ENCODE measurements at regions not wholly inside any gene's neighbourhood (a gene's known extent, or its start where the extent isn't known, plus 50 kb on each side); places are given as distances from the start of the nearest gene placed in this dataset.

GRCh38 chrX:40262157-40263013 is 164.6 kb upstream of the BCOR start:
- WGBS, 3 donors: 55 to 67% (median 57%) methylated on average over 11 to 13 of the region's 13 CpGs
- no peak for FAIRE-seq
- H3K36me3 ChIP-seq (ENCODE audit: control insufficient read depth in 3 of 3, insufficient read depth in 2 of 3, low read depth in 1 of 3, low read length in 3 of 3): no peaks in the 10 kb centered on the region
- peaks cover 0 to 25% (median 0%) of the 10 kb centered on the region in 3 donors for H3K4me1 ChIP-seq (ENCODE audit: control insufficient read depth in 3 of 3, insufficient read depth in 2 of 3, low read depth in 1 of 3, low read length in 2 of 3)
- H3K27me3 ChIP-seq (ENCODE audit: control insufficient read depth in 3 of 3, insufficient read depth in 3 of 3, low read length in 3 of 3): no peaks in the 10 kb centered on the region
- peak in 1 of 2 donors; percentile 88 for DNase-seq
- peak overlapping the region in 2 of 3 donors; percentile 70 to 87 for H3K27ac ChIP-seq (ENCODE audit: low read depth in 1 of 3, low read length in 2 of 3)
- H3K4me3 ChIP-seq (ENCODE audit: low read depth in 1 of 3, low read length in 3 of 3): no peak overlapping the region
- H3K9me3 ChIP-seq (ENCODE audit: control insufficient read depth in 2 of 2, insufficient read depth in 1 of 2, low read depth in 1 of 2, low read length in 1 of 2): no peaks in the 10 kb centered on the region

GRCh38 chrX:40261833-40262156 is 164.0 kb upstream of the BCOR start:
- Histone ChIP-seq H3K36me3 (ENCODE audit: control insufficient read depth in 3 of 3, insufficient read depth in 2 of 3, low read depth in 1 of 3, low read length in 3 of 3) (no peaks in the 10 kb centered on the region), H3K9me3 (ENCODE audit: control insufficient read depth in 2 of 2, insufficient read depth in 1 of 2, low read depth in 1 of 2, low read length in 1 of 2) (no peaks in the 10 kb centered on the region), H3K4me1 (ENCODE audit: control insufficient read depth in 3 of 3, insufficient read depth in 2 of 3, low read depth in 1 of 3, low read length in 2 of 3) (peaks cover 0 to 25% (median 0%) of the 10 kb centered on the region in 3 donors), H3K4me3 (ENCODE audit: low read depth in 1 of 3, low read length in 3 of 3) (no peak overlapping the region), H3K27me3 (ENCODE audit: control insufficient read depth in 3 of 3, insufficient read depth in 3 of 3, low read length in 3 of 3) (no peaks in the 10 kb centered on the region), H3K27ac (ENCODE audit: low read depth in 1 of 3, low read length in 2 of 3) (peak overlapping the region in 1 of 3 donors; percentile 66)
- 82 to 86% (median 83%) methylated on average over 6 to 7 of the region's 7 CpGs for WGBS, 3 donors
- no peak for DNase-seq
- no peak for FAIRE-seq

- no peak for FAIRE-seq
These were observed 162.5 kb upstream of the BCOR start for GRCh38 chrX:40260146-40260747.

GRCh38 chrX:40258909-40259308 is 161.2 kb upstream of the BCOR start:
- no peak overlapping the region for H3K27ac ChIP-seq (ENCODE audit: low read depth in 1 of 3, low read length in 2 of 3)
- WGBS, 3 donors: 77 to 92% (median 88%) methylated on average over 5 to 6 of the region's 6 CpGs
- H3K4me1 ChIP-seq (ENCODE audit: control insufficient read depth in 3 of 3, insufficient read depth in 2 of 3, low read depth in 1 of 3, low read length in 2 of 3): peaks cover 0 to 19% (median 0%) of the 10 kb centered on the region in 3 donors
- H3K36me3 ChIP-seq (ENCODE audit: control insufficient read depth in 3 of 3, insufficient read depth in 2 of 3, low read depth in 1 of 3, low read length in 3 of 3): no peaks in the 10 kb centered on the region
- no peak for FAIRE-seq
- no peaks in the 10 kb centered on the region for H3K9me3 ChIP-seq (ENCODE audit: control insufficient read depth in 2 of 2, insufficient read depth in 1 of 2, low read depth in 1 of 2, low read length in 1 of 2)
- no peak overlapping the region for H3K4me3 ChIP-seq (ENCODE audit: low read depth in 1 of 3, low read length in 3 of 3)
- DNase-seq: no peak
- H3K27me3 ChIP-seq (ENCODE audit: control insufficient read depth in 3 of 3, insufficient read depth in 3 of 3, low read length in 3 of 3): no peaks in the 10 kb centered on the region

More at GRCh38 chrX:40260146-40260747, 162.5 kb upstream of the BCOR start:
- Histone ChIP-seq H3K4me3 (ENCODE audit: low read depth in 1 of 3, low read length in 3 of 3) (no peak overlapping the region), H3K4me1 (ENCODE audit: control insufficient read depth in 3 of 3, insufficient read depth in 2 of 3, low read depth in 1 of 3, low read length in 2 of 3) (peaks cover 0 to 19% (median 0%) of the 10 kb centered on the region in 3 donors), H3K27me3 (ENCODE audit: control insufficient read depth in 3 of 3, insufficient read depth in 3 of 3, low read length in 3 of 3) (no peaks in the 10 kb centered on the region), H3K9me3 (ENCODE audit: control insufficient read depth in 2 of 2, insufficient read depth in 1 of 2, low read depth in 1 of 2, low read length in 1 of 2) (no peaks in the 10 kb centered on the region), H3K27ac (ENCODE audit: low read depth in 1 of 3, low read length in 2 of 3) (no peak overlapping the region), H3K36me3 (ENCODE audit: control insufficient read depth in 3 of 3, insufficient read depth in 2 of 3, low read depth in 1 of 3, low read length in 3 of 3) (no peaks in the 10 kb centered on the region)
- no peak for DNase-seq
- WGBS, 3 donors: 86 to 92% (median 87%) methylated on average over 12 to 14 of the region's 14 CpGs

- Histone ChIP-seq H3K36me3 (ENCODE audit: control insufficient read depth in 3 of 3, insufficient read depth in 2 of 3, low read depth in 1 of 3, low read length in 3 of 3) (no peaks in the 10 kb centered on the region), H3K4me3 (ENCODE audit: low read depth in 1 of 3, low read length in 3 of 3) (no peak overlapping the region), H3K9me3 (ENCODE audit: control insufficient read depth in 2 of 2, insufficient read depth in 1 of 2, low read depth in 1 of 2, low read length in 1 of 2) (no peaks in the 10 kb centered on the region), H3K27me3 (ENCODE audit: control insufficient read depth in 3 of 3, insufficient read depth in 3 of 3, low read length in 3 of 3) (no peaks in the 10 kb centered on the region), H3K4me1 (ENCODE audit: control insufficient read depth in 3 of 3, insufficient read depth in 2 of 3, low read depth in 1 of 3, low read length in 2 of 3) (no peaks in the 10 kb centered on the region), H3K27ac (ENCODE audit: low read depth in 1 of 3, low read length in 2 of 3) (no peak overlapping the region)
- no peak for DNase-seq
- 81 to 89% (median 86%) methylated on average over 5 of the region's 5 CpGs for WGBS, 3 donors
- no peak for FAIRE-seq
These were observed 156.0 kb upstream of the BCOR start for GRCh38 chrX:40253771-40254170.

- Histone ChIP-seq H3K27me3 (ENCODE audit: control insufficient read depth in 3 of 3, insufficient read depth in 3 of 3, low read length in 3 of 3) (no peaks in the 10 kb centered on the region), H3K27ac (ENCODE audit: low read depth in 1 of 3, low read length in 2 of 3) (no peak overlapping the region), H3K9me3 (ENCODE audit: control insufficient read depth in 2 of 2, insufficient read depth in 1 of 2, low read depth in 1 of 2, low read length in 1 of 2) (no peaks in the 10 kb centered on the region), H3K36me3 (ENCODE audit: control insufficient read depth in 3 of 3, insufficient read depth in 2 of 3, low read depth in 1 of 3, low read length in 3 of 3) (no peaks in the 10 kb centered on the region), H3K4me1 (ENCODE audit: control insufficient read depth in 3 of 3, insufficient read depth in 2 of 3, low read depth in 1 of 3, low read length in 2 of 3) (no peaks in the 10 kb centered on the region), H3K4me3 (ENCODE audit: low read depth in 1 of 3, low read length in 3 of 3) (no peak overlapping the region)
- FAIRE-seq (no peak), DNase-seq (no peak)
- 74 to 93% (median 85%) methylated on average over 5 of the region's 5 CpGs for WGBS, 3 donors
These were observed 151.8 kb upstream of the BCOR start for GRCh38 chrX:40249582-40249981.

- Histone ChIP-seq H3K4me1 (ENCODE audit: control insufficient read depth in 3 of 3, insufficient read depth in 2 of 3, low read depth in 1 of 3, low read length in 2 of 3) (no peaks in the 10 kb centered on the region), H3K4me3 (ENCODE audit: low read depth in 1 of 3, low read length in 3 of 3) (no peak overlapping the region), H3K27ac (ENCODE audit: low read depth in 1 of 3, low read length in 2 of 3) (no peak overlapping the region), H3K9me3 (ENCODE audit: control insufficient read depth in 2 of 2, insufficient read depth in 1 of 2, low read depth in 1 of 2, low read length in 1 of 2) (no peaks in the 10 kb centered on the region), H3K27me3 (ENCODE audit: control insufficient read depth in 3 of 3, insufficient read depth in 3 of 3, low read length in 3 of 3) (no peaks in the 10 kb centered on the region), H3K36me3 (ENCODE audit: control insufficient read depth in 3 of 3, insufficient read depth in 2 of 3, low read depth in 1 of 3, low read length in 3 of 3) (no peaks in the 10 kb centered on the region)
- DNase-seq (no peak), FAIRE-seq (no peak)
- 32 to 65% (median 48%) methylated on average over 9 of the region's 9 CpGs for WGBS, 3 donors
These were observed 151.1 kb upstream of the BCOR start for GRCh38 chrX:40248822-40249221.

- no peaks in the 10 kb centered on the region for H3K27me3 ChIP-seq (ENCODE audit: control insufficient read depth in 3 of 3, insufficient read depth in 3 of 3, low read length in 3 of 3)
- no peak for FAIRE-seq
- no peaks in the 10 kb centered on the region for H3K36me3 ChIP-seq (ENCODE audit: control insufficient read depth in 3 of 3, insufficient read depth in 2 of 3, low read depth in 1 of 3, low read length in 3 of 3)
- H3K4me1 ChIP-seq (ENCODE audit: control insufficient read depth in 3 of 3, insufficient read depth in 2 of 3, low read depth in 1 of 3, low read length in 2 of 3): no peaks in the 10 kb centered on the region
- no peaks in the 10 kb centered on the region for H3K9me3 ChIP-seq (ENCODE audit: control insufficient read depth in 2 of 2, insufficient read depth in 1 of 2, low read depth in 1 of 2, low read length in 1 of 2)
- 64 to 73% (median 70%) methylated on average over 11 to 13 of the region's 13 CpGs for WGBS, 3 donors
- no peak overlapping the region for H3K4me3 ChIP-seq (ENCODE audit: low read depth in 1 of 3, low read length in 3 of 3)
- H3K27ac ChIP-seq (ENCODE audit: low read depth in 1 of 3, low read length in 2 of 3): no peak overlapping the region
- DNase-seq: no peak
These were observed 150.3 kb upstream of the BCOR start for GRCh38 chrX:40247848-40248622.
